HG03064 (cell line): ENCODE measurements at regions not wholly inside any gene's neighbourhood (a gene's known extent, or its start where the extent isn't known, plus 50 kb on each side); places are given as distances from the start of the nearest gene placed in this dataset.

Experiments used
- ATAC-seq: cut with Tn5 transposase; IDR thresholded peaks from one replicate; pipeline ENCODE4 v1.9.1; 2021; ENCODE audit warnings: low read depth; ENCODE audit not compliant: unreplicated experiment

- ATAC-seq, result no peak
These were observed 212.3 kb upstream of the CDH13 start for GRCh38 chr16:82414476-82414875.

- no peak for ATAC-seq
These were observed 214.0 kb upstream of the CDH13 start for GRCh38 chr16:82412770-82413169.

- ATAC-seq, result no peak
These were observed 221.0 kb upstream of the CDH13 start for GRCh38 chr16:82405736-82406135.

- ATAC-seq, result no peak
These were observed 222.0 kb upstream of the CDH13 start for GRCh38 chr16:82404586-82405315.

GRCh38 chr16:82402665-82403218 is 224.0 kb upstream of the CDH13 start:
- no peak for ATAC-seq

GRCh38 chr16:82400046-82400445 is 226.7 kb upstream of the CDH13 start:
- no peak for ATAC-seq

- no peak for ATAC-seq
These were observed 226.5 kb upstream of the MPHOSPH6 start for GRCh38 chr16:82396509-82396908.

GRCh38 chr16:82395212-82395611 is 225.2 kb upstream of the MPHOSPH6 start:
- ATAC-seq, result no peak

- ATAC-seq, result no peak
These were observed 221.7 kb upstream of the MPHOSPH6 start for GRCh38 chr16:82391690-82392089.

GRCh38 chr16:82389956-82390650 is 220.1 kb upstream of the MPHOSPH6 start:
- ATAC-seq, result no peak

- no peak for ATAC-seq
These were observed 216.7 kb upstream of the MPHOSPH6 start for GRCh38 chr16:82386761-82387160.

- ATAC-seq, result no peak
These were observed 214.9 kb upstream of the MPHOSPH6 start for GRCh38 chr16:82384949-82385348.

GRCh38 chr16:82384017-82384416 is 214.0 kb upstream of the MPHOSPH6 start:
- ATAC-seq, result no peak

GRCh38 chr16:82382521-82382920 is 212.5 kb upstream of the MPHOSPH6 start:
- no peak for ATAC-seq

- no peak for ATAC-seq
These were observed 209.5 kb upstream of the MPHOSPH6 start for GRCh38 chr16:82379551-82379950.

- ATAC-seq, result no peak
These were observed 204.0 kb upstream of the MPHOSPH6 start for GRCh38 chr16:82373976-82374375.

- ATAC-seq, result no peak
These were observed 200.3 kb upstream of the MPHOSPH6 start for GRCh38 chr16:82370282-82370681.

- ATAC-seq, result no peak
These were observed 198.0 kb upstream of the MPHOSPH6 start for GRCh38 chr16:82368041-82368440.

GRCh38 chr16:82366462-82366861 is 196.4 kb upstream of the MPHOSPH6 start:
- ATAC-seq, result no peak

GRCh38 chr16:82364690-82365089 is 194.7 kb upstream of the MPHOSPH6 start:
- no peak for ATAC-seq

GRCh38 chr16:82363026-82363816 is 193.2 kb upstream of the MPHOSPH6 start:
- ATAC-seq, result no peak
